Activated CD4-positive, alpha-beta T cell treated with anti-CD3 and anti-CD28 coated beads, Interleukin-2, amount 50 U/mL, for 48 hours (primary cell): ENCODE measurements at regions not wholly inside any gene's neighbourhood (a gene's known extent, or its start where the extent isn't known, plus 50 kb on each side); places are given as distances from the start of the nearest gene placed in this dataset.

Experiments
- DNase-seq, 2 experiments: peaks; one replicate each; pipeline ENCODE4 v3.0.0-alpha.2; 2020

DNA sequence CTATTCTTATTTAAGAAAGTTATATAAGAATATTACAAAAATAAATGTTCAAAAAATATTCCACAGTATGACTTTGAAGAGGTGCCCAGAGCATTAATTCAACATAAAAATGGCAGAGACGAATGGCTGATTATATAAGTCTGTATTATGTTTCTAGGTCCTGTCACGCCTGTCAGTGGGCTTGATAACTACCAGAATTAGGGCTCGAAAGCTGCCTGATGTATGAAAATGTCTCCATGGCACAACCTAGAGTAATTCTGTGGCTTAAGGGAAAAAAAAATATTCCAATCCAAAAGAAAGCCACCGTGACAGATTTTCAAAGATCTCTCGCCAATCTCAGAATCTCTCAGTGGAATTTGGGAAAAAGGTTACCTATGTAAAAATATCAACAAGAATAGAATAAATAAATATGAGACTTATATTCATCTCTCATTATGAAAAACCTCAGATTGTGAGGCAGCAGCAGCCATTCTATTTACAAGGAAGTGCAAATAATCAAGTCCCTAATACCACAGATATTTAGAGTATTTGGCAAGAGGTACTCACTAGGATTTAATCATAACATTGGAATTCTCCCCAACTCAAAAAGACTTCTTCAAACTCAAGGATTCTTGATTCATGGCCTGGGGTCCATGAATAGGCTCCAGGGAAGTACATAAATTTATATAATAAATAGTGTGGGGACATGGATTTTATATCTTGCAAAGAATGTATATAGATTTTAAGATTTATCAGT is 489.1 kb upstream of the INTU start:
- no peak for DNase-seq

DNA sequence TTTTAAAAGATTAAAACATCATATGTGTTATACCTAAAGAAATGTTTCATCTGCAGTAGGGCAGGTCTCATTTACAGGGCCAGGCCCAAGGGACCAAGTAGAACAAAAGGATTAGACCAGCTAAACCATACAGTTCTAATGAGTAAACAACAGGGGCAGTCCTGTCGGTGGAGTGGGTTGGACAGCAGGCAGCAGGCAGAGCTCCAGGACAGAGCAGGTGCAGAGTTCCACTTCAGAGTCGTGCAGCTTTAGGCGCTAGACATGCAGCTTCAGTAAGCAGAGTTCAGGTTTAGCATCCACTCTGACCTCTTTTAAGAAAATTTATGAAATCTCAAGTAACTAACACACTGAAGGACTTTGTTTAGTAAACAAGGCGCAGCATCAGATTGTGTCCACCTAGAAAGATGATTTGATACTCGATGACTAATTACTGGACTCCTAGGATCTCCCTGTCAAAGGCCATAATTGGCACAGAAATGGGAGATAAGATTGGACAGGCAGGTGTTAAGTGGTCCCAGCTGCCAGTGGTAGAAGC is 487.7 kb upstream of the INTU start:
- no peak for DNase-seq

DNA sequence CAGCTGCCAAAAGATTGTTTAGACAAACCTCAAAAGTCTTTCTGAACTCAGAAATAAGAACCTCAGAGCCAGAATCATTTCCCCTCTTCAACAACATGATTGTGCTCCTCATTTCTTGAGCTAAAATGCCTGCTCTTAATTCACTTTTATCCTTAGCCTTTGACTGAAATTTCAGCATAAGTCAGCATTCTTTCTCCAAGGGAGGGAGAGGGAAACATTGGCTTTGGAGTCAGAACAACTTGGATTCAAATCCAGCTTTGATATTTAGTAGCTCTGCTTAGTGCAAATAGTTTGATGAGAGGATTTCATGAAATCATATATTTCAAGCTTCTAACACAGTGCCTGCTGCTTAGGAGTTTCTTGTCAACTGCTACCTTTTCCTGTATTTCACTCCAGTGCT is 484.6 kb upstream of the INTU start:
- DNase-seq, result no peak

DNA sequence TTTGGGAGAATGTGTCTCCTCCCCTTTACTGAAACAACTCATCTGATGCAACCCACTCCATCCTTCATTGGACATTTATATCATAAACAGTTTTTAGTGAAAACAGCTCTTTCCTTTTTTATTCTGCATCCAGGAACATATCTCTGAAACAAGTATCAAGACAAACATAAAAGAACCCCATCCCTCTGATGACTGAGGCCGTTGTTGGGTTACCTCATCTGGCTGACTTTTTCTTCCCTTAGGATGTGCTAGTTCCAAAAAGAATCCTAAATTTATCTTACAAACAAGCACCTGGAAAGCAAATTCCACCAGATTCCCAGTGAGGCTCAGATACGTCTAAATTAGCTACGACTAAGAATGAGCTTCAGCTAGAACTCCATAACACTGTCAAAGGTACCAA is 483.7 kb upstream of the INTU start:
- DNase-seq, result no peak

DNA sequence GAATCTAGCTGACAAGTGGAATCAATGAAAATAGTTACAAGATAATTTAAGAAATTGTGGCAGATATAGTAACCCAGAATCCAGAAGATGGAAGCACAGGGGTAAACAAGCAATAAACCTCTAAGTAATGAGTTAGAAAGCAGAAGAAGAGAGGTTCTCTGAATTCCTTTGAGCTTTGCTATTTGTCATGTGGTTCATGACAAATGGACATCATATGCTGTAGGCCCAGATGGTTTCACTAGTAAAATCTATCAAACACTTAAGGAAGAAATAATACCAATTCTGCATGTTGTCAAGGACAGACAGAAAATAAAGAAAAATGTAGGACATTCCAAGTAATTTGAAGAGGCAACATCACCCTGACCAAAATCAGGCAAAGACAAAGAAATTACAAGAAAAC is 480.8 kb upstream of the INTU start:
- no peak for DNase-seq

DNA sequence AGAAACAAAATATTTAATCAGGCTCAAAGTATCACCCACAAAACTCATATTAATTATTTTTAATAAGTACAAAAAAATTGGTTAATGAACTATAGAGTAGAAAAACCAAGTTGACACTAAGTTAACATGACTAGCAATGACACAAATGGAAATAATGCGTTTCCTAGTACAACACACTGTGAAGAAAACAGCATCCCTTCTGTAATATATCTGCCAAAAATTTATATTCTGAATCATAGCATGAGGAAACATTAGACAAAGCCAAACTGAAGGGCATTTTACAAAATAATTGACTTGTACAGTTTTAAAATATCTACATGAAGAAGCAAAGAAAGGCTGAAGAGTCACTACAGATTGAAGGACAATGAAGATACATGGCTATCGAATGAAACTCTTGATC is 477.6 kb upstream of the INTU start:
- DNase-seq, result no peak

DNA sequence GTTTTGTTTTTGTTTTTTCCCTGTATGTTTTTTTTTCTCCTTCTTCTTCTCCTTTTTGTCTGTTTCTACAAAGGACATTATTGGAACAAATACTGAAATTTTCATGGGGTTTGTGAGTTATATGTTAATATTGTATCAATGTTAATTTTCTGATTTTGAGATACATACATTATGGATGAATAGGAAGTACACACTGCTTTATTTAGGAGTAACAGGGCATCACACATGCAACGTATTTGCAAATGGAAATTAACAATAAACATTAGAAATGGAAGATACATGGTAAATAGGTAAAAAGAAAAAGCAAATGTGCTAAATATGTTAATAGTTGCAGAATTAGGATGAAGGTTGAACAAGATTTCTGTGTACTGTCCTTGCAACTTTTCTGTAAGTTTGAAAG is 477.2 kb upstream of the INTU start:
- no peak for DNase-seq

DNA sequence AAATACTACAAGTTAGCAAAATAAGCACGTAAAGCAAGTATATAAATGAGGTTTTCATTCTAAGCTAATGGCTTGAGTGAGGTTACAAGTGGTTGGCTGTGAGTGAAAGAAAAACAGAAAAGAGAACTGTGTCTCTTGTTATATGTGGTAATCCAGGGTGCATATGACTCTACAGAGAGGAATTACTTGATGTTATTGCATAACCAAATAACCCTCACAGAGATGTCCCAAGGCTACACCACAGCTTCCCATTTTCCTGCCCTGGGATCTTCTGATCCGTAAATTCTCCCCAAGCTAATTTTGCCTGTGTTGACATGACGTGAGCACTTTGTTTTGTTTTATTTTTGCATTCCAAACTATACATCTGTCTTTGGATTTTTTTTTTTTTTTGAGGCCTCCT is 470.0 kb upstream of the INTU start:
- no peak for DNase-seq

DNA sequence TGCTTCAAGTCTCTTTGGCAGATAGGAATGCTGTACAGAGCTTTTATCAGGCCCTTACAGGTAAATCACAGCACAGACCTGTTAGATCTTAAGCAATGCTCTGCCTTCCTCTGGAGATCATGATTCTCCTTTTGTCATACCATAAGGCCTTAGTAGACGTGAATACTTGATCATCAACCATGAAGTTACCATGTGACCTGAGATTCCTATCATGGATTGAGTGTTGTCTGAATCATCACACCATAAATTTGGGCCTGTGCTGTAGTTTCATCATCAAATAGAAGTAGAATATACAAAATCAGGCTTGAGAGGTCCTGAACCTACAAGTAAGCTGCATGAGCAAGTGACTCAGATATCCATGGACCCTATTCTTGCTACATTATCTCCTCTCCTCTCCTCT is 466.8 kb upstream of the INTU start:
- DNase-seq, result no peak

DNA sequence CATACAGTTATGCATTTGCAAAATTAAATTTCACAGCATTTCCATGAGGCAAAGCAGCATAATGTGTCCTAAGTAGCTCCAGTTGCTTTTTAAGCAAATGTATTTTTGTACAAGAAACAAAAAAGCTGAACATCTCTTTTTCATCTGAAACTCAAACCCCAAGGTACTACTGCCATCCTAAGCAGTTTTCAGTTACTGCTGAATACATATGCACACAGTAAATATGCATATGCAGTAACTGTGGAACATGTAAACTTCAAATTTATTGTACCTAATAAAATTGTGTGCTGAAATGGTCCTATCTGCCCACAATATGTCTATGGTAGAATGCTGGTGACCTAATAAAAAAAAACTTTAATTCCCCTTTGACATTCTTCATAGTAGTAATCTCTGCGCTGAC is 458.6 kb upstream of the INTU start:
- DNase-seq, result no peak

DNA sequence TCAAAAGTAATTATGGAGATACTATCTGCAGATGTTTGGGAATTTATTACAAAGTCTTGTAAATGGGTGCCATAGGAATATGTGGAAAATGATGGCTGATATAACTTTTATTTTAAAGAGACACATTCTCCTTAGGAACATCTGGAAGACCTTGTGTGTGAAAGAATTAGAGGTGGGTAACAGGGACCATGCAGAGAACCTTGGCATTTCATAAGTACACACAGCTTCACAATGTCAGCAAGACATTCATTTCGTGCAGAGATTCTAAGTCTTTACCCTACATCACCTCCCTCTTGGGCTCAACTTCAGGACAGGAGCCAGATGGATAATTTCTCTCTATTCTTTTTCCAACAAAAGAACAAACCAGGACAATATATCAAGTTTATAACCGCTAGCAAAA is 458.1 kb upstream of the INTU start:
- no peak for DNase-seq

DNA sequence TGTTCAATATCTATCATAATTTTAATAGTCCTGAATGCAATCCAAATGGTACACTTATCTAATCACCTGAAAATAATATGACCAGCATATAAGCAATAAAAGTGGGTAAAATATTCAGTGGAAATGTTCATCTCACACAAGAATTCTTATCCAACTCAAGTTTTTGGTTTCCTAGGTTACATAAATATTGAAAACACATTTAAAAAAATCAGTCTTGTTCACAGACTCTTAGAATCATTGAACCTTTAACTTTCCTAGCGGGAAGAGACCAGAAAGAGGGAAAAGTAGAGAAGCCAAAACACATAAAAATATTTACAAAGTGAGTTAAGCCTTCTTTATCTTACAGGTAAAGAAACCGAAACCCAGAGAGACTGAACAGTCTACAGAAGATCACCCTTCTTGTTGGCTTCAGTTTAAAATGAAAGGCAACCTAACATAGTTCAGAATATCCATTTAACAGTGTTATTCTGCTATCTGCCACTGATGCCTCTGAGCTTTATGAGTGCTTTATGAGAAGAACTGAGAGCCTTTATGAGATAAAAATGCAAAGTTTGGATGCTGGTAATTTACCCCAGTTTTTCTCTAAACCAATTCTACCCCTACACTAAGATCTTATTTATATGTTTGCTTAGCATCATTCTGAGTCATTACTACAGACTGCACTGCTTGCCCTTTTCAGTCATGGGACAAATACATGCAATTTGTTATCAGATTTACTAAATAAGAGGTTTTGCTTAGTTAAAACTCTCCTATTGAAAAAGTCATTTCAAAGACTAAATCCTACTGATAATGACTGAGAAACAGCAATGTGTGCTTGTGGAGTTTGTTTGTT is 453.3 kb upstream of the INTU start:
- no peak for DNase-seq

DNA sequence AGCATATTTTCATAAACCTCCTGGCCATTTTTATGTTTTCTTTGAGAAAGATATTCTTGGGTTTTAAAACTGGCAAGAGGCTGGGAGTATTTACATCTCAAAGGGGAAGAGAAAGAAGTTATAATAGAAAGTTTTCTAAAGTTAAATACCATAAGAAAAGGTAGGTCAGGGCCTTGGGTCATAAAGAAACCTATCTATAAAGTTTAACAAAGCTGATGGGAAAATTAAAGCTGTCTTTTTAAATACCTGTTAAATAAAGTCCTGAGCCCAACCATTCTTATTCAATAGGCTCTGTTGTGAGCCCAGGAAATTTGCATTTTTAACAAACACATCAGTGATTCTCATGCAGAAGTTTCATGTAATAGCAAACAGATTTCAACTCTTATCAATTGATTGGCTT is 451.8 kb upstream of the INTU start:
- DNase-seq, result no peak

DNA sequence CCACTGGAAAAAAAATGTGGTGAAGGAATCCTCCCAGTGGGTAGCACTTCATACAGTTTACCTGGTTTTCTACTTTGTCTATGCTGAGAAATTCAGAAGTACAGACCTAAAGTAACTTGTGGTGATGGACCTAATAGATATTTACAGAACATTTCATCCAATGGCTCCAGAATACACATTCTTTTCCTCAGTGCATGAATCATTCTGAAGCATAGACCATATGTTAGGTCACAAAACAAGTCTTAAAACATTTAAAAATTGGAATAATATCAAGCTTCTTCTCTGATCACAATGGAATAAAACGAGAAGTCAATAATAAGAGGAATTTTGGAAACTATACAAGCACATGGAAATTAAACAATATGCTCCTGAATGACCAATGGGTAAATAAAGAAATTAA is 450.1 kb upstream of the INTU start:
- no peak for DNase-seq

DNA sequence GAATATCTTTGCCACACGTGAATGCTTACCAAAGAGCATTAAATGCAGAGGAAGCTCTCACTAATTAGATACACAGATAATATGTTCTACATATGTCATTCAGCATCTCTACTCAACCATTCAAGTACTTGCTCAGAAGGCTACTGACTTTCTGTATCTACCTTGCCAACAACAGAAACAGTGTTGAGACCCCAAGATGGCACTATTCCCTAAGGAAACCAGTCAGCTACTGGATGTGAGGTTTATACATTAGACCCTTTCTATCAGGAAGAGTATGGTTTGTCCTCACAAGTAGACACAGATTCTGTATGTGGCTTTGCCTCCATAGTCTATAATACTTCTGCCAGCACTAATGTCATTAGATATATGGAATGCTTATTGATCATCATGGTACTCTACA is 443.9 kb upstream of the INTU start:
- no peak for DNase-seq

DNA sequence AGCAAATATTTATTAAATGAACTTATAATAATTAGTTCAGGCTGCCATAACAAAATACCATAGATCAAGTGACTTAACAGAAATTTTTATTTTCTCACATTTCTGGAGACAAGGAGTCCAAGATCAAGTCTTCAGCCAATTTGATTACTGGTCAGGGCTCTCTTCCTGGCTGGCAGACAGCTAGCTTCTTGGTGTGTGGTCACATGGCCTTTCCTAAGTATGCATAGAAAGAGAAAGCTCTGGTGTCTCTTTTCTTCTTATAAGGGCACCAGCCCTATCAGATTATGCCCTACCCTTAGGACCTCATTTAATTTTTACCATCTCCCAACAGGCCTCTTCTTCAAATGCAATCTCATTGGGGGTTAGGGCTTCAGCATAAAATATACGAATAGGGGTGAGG is 438.5 kb upstream of the INTU start:
- no peak for DNase-seq

DNA sequence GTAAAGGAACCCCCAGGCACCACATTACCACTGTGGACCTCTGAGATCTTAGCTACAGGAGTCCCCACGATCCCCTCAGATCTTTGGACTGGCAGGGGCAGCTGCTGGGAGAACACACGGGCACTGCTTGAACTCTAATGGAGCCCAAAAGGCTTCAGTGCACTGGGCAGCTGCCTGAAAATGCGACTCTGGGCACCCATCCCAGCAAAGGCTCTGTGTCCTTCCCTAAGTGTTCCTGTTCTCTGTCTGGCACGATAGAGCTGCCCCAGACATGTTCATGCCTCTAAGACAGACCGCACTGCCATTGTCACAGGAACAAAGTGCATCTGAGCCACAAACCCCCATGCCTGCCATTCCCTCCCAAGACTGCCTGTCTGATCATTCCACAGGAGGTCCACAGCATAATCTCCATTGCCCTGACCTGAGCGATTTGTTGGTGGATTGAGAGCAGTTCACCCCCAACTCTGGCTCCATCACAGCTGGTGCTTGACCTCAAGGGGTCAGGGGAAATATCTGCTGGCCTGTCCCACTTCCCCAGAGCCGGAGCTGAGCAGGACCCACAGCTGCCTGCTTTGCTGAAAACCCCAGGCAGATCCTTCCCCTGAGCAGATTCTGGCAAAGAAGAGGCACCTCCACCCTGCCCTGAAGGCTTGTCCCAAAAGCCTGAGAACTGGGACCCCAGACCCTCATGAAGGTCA is 436.0 kb upstream of the INTU start:
- DNase-seq, result no peak

DNA sequence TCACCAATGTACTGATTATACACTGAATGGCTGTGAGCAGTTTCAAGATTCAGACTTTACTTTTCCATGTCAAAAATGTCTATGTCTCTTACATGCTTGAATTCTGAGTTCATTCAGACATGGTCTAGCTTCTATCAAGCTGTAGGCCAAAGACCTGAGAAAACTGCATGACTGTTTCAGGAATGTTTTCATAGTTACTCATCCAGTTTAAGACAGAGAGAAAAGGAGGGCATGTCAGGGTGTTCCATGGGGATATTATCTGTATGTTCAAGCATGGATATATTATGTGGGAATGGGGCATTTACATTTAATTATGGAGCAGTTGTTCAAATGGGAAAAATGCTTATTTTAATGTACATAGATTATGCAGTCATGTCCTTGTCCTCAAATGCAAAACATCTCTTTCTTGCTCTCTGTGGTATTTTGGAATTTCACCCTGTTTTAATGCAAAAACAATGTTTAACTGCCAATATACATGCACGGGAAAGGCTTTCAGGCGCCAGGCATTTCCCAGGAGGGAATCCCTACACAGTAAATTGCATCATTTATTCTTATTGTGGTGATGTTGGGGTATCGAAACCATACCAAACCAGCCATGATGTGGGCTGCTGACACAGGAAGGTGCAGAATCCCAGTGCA is 429.1 kb upstream of the INTU start:
- no peak for DNase-seq

DNA sequence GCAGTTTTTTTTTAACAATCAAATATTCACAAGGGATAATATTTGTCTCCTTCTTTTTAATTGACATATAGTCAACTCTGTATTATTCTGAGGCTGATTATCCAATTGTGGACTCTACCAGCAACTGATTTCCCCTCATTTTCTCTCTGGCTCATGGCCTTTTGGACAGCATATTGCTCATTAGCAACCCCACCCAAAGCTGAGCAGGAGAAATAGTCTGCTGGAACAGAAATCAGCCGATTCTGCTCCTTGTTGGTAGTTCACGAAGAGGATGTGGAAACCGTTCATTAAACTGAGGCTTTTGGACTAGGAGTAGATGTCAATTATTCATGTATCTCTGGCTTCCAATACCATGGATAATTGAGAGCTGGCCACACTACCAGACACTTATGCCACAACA is 428.4 kb upstream of the INTU start:
- DNase-seq, result no peak

DNA sequence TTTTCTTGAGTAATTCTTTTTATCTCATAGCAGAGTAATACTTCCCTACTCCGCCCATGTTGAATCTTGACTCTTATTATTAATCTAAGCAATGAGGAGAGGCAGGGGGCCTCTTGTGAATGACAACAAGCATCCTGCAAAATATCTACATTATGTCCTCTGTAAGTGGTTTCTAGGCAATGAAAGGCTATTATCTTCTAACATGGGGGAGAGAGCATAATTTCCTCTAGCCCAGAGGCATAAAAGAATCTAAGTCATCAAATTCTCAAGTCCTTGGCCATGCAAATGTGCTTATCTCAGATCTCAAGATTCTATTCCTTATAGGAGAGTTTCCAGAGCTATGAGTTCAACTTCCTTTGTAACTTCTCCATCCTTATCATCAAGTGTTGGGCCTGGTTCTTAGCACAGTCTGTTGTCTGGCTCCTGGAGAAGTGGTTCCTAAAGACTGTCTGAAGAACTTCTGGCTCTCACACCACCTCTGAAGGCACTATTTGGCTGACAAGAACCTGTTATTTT is 423.1 kb upstream of the INTU start:
- DNase-seq, result no peak

DNA sequence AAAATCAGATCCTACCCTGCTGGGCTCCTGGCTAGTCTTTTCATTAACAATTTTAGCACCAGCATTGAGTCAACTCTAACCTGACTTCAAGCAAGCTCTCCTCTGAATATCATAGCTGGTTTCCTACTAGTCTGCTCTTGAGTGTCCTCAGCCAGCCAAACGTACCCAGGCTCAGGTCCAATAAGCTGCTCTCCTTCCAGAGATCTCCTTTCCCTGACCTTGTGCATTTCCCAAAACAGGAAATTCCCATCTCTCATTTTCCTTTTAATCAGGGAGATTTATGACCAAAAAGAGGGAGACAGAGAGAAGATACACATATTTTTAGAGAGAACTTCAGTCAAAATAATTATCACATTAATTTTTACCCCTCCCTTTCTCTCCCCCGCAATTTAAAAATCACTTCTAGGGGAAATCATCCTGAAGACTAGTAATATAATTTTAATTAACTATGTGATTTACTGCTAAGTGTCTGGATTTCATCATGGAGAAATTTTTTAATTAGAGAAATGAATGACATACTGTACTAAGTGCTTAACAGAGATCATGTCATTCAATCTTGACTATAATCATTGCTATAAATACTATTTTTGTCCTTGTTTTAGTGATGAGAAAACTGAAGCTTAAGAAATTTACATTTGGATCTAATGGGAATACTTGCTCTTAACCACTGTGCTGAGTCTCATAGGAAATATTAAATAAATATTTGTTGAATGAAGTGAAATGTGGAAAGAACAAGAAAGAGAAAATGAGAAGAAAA is 421.7 kb upstream of the INTU start:
- no peak for DNase-seq
